Mucosa of gallbladder (tissue), 1 donor: ENCODE measurements at regions not wholly inside any gene's neighbourhood (a gene's known extent, or its start where the extent isn't known, plus 50 kb on each side); places are given as distances from the start of the nearest gene placed in this dataset.
"Not testable (repeated sequence)": the region's sequence is repeated elsewhere in the genome, so short reads cannot be mapped to it uniquely, and the experiment has no call there.

ENCODE experiments used
- DNase-seq: peaks from one replicate; pipeline ENCODE4 v3.0.0-alpha.2; 2020; ENCODE audit warnings: low spot score
- donor health status: DM: no; HTN: no; CAD: no.

DNA sequence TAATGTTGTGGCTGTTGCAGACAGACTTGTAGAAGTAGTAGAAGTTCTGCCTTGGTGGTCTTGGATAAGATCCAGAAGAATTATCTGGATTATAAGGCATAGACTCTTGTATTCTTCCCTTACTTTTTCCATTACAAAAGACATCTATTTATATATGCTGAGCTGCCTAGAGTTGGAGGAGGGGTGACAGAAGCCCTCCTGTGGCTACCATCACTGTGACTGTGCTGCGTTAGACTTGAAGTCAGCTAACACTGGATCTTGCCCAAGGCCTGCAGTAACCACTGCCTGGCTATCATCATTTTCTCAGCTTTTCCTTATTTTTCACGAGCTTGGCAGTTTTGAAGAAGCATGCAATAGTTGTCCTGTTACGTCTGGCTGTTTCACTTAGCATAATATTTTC is 684.8 kb upstream of the BCHE start:
- no peak for DNase-seq

DNA sequence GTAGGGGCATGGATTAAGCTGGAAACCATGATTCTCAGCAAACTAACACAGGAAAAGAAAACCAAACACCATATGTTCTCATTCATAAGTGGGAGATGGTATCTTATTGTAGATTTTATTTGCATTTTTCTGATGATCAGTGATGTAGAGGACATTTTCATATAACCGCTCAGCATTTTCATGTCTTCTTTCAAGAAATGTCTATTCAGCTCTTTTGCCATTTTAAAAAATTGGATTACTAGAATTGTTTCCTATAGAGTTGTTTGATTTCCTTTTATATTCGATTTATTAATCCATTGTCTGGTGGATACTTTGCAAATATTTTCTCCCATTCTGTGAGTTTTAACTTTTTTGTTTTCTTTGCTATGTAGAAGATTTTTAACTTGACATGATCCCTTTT is 682.2 kb upstream of the BCHE start:
- DNase-seq: no peak

DNA sequence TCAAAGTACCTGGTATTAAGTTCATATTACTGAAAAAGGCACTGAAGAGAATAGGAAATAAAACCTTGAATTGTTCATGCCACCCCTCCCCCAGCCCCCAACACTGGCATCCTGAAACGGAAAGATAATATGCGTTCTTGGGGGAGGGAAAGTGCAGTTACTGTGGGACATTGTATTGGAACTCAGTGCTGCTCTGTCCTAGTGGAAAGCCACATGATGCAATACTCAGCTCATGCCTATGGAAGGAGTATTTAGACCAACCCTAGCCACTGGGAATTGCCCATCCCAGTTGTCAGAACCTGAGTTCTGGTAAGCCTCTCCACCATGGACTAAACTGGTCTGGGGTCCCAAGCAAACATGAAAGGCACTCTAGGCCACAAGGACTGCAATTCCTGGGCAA is 680.8 kb upstream of the BCHE start:
- DNase-seq: no peak

DNA sequence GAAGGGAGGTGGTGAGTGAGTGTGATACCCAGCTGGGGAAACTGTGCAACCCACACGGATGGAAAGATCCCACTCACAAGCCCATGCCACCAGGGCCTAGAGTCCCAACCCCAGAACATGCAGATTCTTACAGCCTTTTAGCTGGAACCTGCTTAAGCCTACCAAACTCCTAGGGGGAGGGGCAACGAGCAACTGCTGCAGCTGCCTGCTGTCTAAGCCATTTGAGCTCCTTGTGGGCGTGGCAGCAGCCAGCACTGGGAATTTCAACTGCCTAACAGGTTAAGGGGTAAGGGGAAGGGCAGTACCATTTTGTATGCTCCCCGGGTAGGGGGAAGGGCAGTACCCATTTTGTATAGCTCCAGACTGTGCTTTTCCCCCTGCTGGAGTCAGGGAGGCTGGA is 673.2 kb upstream of the BCHE start:
- no peak for DNase-seq

DNA sequence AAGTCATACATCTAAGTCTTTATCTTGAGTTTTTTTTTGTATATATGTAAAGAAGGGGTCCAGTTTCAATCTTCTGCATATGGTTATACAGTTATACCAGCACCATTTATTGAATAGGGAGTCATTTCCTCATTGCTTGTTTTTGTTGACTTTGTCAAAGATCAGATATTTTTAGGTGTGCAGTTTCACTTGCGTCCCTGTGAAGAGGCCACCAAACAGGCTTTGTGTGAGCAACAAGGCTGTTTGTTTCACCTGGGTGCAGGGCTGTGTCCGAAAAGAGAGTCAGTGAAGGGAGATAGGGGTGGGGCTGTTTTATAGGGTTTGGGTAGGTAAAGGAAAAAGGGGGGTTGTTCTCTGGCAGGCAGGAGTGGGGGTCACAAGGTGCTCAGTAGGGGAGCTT is 663.2 kb upstream of the BCHE start:
- DNase-seq: not testable (repeated sequence)

DNA sequence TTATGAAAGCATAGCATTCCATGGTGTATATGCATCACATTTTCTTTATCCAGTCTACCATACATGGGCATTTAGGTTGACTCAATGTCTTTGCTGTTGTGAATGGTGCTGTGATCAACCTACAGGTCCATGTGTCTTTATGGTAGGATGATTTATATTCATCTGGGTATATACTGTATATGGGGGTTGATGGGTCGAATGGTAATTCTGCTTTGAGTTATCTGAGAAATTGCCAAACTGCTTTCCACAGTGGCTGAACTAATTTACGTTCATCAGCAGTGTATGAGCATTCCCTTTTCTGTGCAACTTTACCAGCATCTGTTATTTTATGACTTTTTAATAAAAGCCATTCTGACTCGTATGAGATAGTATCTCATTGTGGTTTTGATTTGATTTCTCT is 662.4 kb upstream of the BCHE start:
- no peak for DNase-seq

DNA sequence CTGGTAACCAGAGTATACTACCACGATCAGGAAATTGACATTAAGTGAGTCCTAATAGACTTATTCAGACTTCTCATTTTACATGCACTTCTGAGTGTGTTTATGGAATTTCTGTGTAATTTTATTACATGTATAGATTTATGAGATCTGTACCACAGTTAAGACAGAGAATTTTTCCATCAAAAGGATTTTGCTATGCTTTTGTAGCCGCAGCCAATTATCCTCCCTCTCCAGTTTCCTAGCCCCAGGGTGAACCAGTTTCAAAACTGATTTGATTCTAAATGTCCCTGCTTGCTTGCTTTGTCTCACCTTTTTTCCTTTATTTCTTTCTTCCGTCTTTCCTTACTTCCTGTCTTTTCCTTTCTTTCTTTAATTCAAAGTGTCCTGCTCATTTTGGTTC is 661.2 kb upstream of the BCHE start:
- no peak for DNase-seq

DNA sequence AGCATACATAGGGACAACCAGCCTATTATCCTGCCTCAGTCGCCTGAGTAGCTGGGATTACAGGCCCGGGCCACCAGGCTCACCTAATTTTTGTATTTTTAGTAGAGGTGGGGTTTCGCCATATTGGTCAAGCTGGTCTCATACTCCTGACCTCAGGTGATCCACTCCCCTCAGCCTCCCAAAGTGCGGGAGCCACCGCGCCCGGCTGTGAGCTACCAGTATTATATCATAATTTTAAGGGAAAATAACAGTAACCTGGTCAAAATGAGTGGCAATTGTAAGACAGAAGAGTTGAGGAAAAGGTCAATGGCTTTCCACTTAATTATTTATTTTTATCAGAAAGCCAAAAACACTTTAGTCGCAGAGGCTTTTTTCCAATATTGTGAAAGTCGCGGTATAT is 652.6 kb upstream of the BCHE start:
- no peak for DNase-seq

DNA sequence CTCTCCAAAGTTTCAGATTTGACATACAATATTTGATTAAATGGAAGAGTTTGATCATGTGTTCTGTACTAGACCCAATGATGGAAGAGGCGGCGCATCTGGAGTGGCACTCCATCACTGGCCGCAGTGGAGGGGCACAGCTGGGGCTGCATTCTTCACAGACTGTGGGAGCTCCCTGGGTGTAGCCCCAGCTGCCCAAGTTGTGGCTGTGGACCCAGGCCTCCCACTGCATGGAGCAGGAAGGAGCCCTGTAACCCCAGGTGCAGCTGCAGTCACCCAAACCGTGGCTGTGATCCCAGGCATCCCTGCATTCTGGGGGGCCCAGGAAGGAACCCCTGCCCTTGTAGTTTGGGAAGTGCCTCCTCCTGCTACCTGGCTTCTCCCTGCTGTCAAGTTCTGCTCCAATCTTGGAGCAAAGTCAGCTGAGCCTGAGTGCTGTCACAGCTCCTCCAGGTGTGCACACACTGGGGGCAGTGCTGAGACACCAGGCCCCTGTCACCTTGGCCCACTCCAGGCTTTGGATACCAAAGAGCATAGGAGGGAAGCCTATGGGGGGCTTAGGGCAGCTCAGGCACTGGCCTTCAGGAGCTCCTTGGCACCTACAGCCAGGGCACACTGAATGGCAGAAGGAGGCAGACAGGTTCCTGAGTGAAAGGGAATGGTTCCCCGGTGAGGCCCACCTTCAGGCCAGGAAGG is 651.9 kb upstream of the BCHE start:
- DNase-seq: no peak

DNA sequence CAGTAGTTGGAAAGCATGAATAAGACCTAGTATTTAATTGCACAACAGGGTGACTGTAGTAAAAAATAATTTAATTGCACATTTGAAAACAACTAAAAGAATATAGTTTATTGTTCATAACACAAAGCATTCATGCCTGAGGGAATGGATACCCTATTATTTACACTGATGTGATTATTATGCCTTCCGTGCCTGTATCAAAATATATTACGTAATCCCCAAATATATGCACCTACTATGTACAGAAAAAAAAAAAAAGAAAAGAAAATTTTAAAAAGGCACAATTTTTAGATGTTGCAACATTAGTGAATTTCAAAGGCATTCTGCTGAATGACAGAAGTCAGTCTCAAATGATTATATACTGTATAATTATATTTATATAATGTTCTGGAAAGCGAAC is 647.2 kb upstream of the BCHE start:
- no peak for DNase-seq

DNA sequence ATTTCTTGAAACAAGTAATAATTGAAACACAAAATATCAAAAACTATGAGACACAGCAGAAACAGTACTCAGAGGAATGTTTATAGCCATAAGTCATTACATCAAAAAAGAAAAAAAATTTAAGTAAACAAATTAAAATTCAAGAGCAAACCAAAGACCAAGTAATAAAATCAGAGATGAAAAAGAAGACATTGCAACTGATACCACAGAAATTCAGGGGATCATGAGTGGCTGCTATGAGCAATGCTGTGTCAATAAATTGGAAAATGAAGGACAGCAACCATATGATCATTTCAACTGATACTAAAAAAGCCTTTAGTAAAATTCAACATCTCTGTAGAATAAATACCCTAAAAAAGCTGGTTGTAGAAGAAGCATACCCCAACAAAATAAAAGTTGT is 644.1 kb upstream of the BCHE start:
- no peak for DNase-seq

DNA sequence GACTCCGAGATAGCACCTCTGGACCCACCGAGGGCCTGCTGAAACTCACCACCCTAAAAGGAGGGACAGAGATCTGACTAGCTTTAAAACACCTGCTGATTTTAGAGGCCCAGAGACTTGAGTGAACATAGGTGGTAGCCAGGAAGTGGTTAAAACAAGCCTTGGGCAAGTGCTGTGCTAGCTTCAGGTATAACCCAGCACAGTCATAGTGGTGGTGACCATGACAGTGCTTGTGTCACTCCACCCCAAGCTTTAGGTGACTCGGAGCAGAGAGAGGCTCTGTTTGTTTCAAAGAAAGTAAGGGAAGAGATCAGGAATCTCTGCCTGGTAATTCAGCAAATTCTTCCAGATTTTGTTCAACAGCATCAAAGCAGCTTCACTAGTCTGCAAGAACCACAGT is 641.1 kb upstream of the BCHE start:
- no peak for DNase-seq

DNA sequence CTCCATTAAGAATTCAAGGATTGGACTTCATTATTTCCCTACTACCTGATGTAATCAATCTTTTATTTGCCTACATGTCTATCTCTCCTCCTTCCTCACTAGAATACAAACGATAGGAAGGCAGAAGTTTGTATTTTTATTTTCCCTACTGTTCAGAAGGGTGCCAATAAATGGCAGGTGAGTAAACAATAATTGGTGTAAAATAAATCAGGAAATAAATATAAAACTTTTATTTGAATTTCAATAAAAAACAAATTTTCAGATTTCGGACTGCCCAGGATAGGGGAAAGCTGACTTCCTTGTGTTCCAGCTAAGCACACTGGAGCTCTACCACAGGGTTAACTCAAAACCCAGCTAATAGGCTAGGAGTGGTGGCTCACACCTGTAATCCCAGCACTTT is 636.3 kb upstream of the BCHE start:
- no peak for DNase-seq

DNA sequence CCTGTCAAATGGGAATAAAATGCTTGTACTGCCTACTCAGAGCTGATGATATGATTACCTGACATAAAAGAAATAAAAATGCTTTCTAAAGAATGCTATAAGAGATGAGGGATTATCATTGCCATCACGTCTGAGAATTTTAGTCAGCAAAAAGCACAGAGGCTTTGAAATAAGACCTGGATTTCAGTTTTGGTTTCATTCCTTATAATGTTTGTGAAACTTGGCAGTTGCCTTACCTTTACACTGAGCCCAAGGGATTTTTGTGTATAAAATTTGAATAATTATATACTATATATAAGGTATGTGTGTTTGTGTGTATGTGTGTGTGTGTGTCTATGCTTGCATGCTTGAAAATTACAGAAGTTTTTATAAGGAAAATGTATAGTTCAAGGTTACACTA is 634.8 kb upstream of the BCHE start:
- no peak for DNase-seq

DNA sequence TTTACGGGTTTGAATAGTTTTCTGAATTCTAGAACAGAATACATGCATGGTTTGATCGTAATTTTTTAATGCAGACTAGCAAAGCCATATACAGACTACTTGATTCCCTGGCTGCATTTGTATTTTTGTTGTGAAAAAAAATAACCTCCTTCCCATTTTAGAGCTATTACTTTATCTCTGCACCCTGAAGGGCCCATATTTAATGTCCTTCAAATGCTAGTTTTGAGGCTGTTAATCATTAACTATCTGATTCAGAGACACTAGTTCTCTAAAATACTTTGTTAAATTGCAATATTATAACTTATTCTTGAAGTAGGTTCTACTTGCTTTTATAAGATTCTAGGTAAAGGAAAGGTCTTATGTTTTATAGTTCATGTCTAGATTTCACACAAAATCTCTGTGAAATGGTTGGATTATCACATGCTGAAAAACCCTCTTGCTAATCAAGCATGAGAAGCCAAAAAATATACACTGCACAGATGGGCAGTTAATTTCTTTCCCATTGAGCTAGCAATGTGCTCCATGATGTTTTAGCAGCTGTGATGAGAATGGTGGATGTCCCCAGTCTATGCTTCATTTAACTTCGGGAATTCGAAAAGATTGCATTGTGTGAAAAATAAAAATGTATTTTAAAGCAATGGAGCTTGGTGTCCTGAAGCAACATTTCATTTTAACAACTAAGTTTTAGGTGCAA is 634.0 kb upstream of the BCHE start:
- no peak for DNase-seq

DNA sequence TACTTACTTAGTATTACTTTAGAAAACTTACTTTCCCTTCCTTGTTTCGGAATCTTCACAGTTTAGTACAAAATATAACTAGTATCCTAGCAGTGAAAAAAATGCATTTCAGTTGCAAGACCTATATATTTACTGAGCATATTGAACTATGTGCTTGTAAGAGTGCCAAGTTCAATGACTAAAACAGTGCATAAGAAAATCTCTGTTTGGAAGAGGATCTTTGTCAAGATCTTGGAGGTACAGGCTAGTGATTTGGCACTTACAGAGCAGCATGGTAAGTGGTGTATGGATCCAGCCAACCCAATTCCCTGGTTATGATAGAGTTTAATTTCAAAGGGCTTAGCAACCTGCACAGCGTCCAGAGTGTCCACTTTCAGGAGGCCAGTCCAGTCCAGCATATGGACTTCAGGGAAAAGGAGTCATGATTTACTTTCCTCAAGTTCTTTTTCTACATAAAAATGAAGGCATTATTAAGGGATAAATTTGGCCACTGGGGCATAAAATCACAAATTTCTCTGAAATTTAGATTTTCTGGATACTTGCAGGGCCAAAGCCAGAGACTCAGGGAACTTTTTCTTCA is 625.8 kb upstream of the BCHE start:
- DNase-seq: no peak

DNA sequence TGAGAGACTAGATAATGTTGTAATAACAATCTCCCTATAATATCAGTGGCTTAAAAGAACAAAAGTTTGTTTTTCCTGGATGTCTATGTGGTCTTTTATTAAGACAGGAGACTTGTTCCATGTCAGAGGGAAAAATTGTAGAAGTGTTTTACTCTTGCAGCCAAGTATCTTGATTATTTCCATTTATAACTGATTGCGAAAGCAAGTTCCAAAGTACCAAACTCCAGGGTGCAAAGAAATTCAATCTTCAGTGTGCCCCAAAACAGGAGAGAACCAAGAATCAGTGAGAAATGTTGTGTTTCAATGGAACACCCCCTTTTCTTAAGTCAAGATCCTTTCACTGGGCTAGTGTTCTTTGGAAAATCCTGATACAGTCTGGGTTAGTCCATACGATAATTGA is 624.4 kb upstream of the BCHE start:
- no peak for DNase-seq

DNA sequence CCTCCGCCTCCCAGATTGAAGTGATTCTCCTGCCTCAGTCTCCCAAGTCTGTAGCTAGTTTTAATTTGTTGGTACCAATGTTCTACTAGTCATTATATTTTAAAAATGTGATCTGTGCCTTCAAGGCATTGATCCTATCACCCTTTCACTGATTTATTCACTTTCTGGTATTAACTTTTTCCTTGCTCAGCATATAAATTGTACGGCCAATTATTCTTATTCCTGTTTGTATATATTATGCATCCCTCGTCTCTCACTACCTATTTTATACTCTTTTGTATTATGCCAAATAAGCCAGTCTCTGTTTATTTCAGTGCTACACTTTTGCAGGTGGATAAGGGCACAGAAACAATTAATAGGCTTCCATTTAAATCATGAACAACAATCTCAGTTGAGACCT is 620.2 kb upstream of the BCHE start:
- DNase-seq: no peak

DNA sequence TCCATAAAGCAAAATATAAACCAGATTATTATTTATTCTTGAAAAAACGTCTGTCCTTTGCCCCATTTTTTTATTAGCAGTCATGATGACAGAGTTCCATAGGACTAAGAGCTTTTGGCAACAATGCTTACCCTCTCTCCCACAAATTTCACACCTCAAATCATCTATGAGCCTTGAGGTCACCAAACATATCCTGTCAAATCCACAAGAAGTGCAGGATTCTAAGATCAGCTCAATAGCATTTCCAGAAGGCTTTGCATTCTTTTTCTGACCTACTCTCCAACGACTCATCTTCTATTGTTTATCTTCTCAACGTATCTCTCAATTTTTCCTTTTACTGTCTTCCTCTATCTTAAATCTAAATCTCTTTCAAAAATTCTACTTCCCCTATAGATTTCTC is 619.1 kb upstream of the BCHE start:
- no peak for DNase-seq

DNA sequence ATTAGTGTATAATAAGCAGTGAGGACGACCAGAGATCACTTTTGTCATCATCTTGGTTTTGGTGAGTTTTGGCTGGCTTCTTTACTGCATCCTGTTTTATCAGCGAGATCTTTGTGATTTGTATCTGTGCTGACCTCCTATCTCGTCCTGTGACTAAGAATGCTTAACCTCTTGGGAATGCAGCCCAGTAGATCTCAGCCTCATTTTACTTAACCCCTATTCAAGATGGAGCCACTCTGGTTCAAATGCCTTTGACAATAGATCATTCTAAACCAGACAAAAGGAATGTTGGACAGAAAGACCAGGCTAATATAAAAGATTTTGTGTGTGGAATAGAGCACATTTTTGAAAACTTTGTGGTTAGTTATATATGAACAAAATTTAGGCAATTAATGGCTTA is 618.5 kb upstream of the BCHE start:
- DNase-seq: no peak

DNA sequence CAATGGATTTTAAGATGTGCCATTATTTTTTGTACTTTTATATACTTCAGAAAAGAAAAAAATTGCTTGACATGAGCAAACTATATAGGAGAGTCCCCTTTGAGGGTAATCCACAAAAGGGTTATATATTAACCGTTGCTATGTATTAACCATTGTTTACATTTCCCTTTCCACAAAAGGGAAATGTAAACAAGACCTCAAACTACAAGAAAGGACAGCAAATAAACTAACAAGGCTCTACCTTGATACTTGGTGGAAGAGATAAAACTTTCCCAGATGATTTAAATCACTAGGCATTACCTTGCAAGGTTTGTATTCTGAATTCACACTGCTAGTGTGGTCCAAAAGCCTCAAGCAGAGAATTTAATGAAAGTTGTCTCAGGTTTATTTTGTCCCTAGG is 616.3 kb upstream of the BCHE start:
- DNase-seq: no peak

DNA sequence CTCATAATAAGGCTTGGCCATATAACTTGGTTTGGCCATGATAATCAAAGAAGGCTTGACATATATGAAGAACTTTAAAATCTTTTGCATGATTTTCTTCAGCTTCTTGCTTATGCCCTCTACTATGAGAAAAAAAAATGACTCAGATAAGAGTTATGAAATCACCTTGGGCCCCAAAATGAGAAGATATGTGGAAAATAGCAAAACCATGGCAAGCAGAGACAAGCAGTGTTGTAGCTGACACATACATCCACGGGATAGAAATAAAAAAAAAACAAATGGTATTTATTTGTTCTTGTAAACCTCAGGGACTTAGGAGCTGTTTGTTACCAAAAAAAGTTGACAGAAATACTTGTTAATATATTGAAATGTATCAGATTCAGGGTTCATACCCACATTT is 614.8 kb upstream of the BCHE start:
- no peak for DNase-seq

DNA sequence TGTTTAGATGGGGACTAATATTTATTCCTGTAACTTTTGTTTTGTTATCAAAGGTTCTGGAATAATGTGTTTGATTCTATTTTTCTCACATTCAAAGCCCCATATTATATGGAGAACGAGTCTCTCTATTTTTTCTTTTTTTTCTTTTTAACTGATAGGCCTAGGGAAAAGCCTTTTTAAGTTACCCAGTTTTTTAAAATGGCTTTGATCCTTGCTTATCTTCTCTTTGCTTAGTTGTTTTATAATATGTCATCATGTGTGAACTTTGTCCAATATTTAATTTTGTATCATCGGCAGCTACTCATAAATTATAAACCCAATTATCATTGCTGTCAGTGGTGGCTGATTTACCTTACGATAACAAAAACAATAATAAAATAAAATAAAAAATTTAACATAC is 610.3 kb upstream of the BCHE start:
- no peak for DNase-seq

DNA sequence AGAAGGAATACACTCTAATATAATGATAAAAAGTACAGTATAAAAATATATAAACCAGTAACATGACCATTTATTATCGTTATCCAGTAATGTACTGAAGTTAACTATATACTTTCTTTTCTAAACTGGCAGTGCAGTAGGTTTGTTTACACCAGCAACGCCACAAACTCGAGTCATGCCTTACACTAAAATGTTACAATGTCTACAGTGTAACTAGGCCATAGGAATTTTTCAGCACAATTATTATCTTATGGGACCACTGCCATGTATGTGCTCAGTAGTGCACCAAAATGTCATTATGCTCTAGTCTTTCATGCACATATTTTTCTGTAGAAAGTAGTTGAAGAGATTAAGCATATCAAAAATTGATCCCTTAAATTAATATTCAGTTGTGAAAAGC is 609.8 kb upstream of the BCHE start:
- DNase-seq: no peak
